GM20000 (cell line): ENCODE measurements at regions not wholly inside any gene's neighbourhood (a gene's known extent, or its start where the extent isn't known, plus 50 kb on each side); places are given as distances from the start of the nearest gene placed in this dataset.

Experiments
- DNase-seq: peaks from one replicate; pipeline ENCODE4 v3.0.0; 2012; ENCODE audit warnings: low spot score
- TF ChIP-seq, protein P1 (sequence below): IDR thresholded peaks from 2 replicates; pipeline ENCODE4 v1.5.1; 2012; ENCODE audit warnings: mild to moderate bottlenecking, control low read depth; ENCODE audit errors: extremely low read depth, missing control alignments

DNA sequence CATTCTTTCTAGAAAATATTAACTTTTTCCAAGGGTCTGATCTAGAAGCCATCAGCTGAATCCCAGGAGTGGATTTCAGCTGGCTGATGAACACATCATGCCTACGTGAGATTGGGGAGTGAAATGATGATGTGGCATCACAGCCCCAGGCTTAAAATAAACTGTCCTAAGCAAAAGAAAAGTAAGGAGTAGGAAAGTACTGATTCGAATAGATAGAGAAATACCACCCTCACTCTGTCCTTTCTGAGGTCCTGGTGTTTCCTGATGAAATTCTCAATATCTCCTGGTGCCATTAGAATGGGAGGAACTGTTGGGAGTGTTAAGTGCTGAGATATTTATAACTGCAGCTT, 376.8 kb upstream of the SEMA6D start:
- DNase-seq: no peak
- TF ChIP-seq, protein P1, sequence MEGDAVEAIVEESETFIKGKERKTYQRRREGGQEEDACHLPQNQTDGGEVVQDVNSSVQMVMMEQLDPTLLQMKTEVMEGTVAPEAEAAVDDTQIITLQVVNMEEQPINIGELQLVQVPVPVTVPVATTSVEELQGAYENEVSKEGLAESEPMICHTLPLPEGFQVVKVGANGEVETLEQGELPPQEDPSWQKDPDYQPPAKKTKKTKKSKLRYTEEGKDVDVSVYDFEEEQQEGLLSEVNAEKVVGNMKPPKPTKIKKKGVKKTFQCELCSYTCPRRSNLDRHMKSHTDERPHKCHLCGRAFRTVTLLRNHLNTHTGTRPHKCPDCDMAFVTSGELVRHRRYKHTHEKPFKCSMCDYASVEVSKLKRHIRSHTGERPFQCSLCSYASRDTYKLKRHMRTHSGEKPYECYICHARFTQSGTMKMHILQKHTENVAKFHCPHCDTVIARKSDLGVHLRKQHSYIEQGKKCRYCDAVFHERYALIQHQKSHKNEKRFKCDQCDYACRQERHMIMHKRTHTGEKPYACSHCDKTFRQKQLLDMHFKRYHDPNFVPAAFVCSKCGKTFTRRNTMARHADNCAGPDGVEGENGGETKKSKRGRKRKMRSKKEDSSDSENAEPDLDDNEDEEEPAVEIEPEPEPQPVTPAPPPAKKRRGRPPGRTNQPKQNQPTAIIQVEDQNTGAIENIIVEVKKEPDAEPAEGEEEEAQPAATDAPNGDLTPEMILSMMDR: no peak

DNA sequence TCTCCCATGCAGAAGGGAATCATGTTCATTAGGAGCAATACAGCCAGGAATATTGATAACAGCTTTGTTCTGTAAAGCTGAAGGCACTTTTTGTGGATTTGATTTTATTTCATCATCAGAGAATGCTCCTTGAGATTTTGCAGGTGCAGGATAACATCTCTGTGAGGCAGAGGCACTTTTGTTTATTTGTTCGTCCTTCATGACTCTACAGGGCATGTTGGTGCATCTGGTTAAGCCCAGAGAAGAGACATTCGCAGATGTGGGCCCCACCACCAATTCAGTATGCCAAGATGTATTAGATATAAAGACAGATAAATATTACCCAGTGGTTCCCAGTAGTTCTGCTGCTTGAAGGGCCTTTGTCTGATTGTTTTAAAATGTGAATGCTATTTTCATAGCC, 368.1 kb upstream of the SEMA6D start:
- no peak for DNase-seq
- TF ChIP-seq, protein P1: no peak

DNA sequence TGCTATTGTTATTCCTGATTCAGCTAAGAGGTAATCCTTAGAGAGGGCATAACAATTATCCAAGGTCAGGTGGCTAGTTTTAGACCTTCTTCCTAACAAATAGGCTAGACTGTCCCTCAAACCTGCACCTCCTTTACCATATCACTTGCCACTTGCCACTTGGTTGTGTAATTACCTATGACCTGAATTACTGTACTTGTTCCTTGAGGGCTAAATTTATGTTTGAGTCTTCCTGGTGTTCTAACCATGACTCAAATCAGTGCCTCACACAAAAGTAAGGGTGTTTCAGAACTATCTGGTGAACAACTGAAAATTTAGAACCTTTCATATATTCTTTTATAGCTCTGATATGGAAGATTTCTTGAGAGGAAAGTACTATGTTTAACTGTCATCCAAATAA, 365.8 kb upstream of the SEMA6D start:
- TF ChIP-seq, protein P1: no peak
- DNase-seq: no peak

DNA sequence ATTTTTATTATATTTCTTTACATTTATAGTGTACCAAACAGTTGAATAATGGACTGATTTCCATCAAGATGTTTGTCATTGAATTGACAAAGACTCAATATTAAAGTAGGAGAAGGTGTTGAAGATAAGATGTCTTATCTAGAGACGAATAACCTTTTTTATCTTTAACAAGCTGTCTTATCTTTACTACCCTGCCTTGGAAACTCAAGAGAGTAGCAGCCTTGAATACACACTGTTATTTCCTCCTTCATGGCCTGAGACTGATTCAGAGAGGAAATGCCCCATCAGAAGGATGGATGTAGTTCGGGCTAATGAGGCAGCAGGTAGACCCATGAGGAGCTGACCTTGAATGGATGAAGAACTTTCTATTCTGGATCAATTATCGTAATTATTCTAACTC, 365.1 kb upstream of the SEMA6D start:
- TF ChIP-seq, protein P1: no peak
- no peak for DNase-seq

DNA sequence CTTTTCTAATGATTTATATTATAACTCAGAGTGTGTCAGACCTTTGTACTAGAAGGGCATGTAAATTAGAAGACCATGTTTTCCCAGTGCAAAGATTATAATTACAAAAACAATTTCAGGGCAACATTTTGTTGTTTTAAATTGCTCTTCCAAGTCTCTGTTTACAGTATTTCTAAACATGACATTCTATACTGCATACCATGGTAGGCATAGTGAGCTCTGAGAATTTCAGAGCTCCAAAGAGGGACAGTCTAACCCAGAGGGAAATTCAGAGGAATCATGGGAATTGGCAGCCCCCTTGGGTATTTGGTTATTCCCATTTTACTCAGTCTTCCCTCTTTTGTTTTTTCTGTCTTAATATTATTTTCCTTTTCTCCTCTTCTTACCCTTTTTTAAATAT, 361.5 kb upstream of the SEMA6D start:
- TF ChIP-seq, protein P1: no peak
- DNase-seq: no peak

DNA sequence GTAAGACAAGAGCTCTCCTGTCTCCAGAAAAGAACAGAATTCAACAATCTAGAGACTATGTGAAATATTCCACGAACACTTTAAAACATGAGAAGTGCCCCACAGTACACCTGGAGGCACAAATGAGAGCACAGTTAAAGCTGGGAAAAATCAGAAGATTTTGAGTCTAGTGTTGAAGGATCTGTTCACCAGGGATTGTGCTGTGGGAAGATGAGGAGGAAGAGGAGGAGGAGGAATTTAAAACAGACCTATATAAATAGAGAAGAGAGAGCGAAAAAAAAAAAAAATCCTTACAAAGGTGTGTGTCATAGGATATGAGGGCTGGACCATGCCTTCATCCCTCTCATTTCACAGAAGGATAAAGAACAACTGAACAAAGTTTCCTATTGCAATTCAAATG, 361.0 kb upstream of the SEMA6D start:
- TF ChIP-seq, protein P1: no peak

DNA sequence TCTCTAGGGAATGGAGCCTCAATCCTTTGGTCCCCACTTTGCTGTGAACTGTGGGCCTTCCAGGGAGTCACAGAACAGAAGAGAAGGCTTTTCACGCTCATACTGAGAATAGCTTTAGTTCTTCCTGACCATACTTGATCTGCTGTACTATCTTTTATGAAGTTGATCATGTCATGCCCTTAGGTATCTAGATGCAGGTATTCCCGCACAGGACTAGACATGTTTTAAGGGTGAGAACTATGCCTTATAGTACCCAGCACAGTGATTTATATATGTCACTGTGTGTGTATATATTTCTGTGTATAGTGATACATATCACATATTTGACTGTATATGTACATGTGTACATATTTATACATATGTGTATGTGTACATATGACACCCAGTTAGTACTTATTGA, 358.4 kb upstream of the SEMA6D start:
- DNase-seq: no peak
- TF ChIP-seq, protein P1: no peak

More for the DNA sequence above, 361.0 kb upstream of the SEMA6D start:
- no peak for DNase-seq

DNA sequence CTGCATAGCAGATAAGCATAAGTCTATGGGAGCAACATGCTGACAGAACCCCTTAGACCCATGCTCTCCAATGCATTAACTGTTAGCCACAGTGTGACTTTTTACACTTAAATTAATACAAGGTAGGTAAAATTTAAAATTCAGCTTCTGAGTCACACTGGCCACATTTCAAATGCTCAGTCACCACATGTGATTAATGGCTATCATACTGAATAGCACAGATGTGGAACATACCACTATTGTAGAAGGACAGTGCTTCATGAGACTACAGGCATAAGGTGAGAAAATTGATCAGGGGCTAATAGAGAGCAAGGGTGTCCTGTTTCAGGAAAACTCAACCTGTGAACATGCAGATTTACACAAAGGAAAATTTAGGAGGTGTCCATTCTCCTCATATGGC, 357.0 kb upstream of the SEMA6D start:
- TF ChIP-seq, protein P1: no peak
- DNase-seq: no peak
